ENCODE measurements at regions not wholly inside any gene's neighbourhood (a gene's known extent, or its start where the extent isn't known, plus 50 kb on each side); places are given as distances from the start of the nearest gene placed in this dataset.

- TF ChIP-seq CTCF (conservative IDR thresholded peaks at IDR 0.05; ENCODE audit: low read length) = no peak
- no peak for TF ChIP-seq EZH2phosphoT487 (IDR thresholded peaks at IDR 0.05; ENCODE audit: borderline replicate concordance)
These were observed 60.3 kb downstream of the BHLHE40 start for GRCh38 chr3:5039585-5039984.

All from Loucy (cell line).